Activated CD8-positive, alpha-beta memory T cell treated with anti-CD3 and anti-CD28 coated beads for 36 hours (primary cell): ENCODE measurements at regions not wholly inside any gene's neighbourhood (a gene's known extent, or its start where the extent isn't known, plus 50 kb on each side); places are given as distances from the start of the nearest gene placed in this dataset.

Source experiments
- CTCF ChIA-PET: fragments of 350-600 bp; sonication (Branson Sonifier 250); formaldehyde crosslinking; loops from one replicate; lab custom pipeline; 2021; ENCODE audit warnings: antibody characterized with exemption; lab: Charles Lee
- POLR2A ChIA-PET: fragments of 350-600 bp; sonication (Branson Sonifier 250); formaldehyde crosslinking; loops from one replicate; lab custom pipeline; 2021; ENCODE audit warnings: antibody characterized with exemption; lab: Charles Lee

GRCh38 chr4:123870216-123870876 lies 473.8 kb downstream of the SPRY1 start:
- POLR2A ChIA-PET: no interaction called here
- CTCF ChIA-PET: no interaction called here

- ChIA-PET POLR2A (no interaction called here), CTCF (no interaction called here)
These were observed 474.7 kb downstream of the SPRY1 start for GRCh38 chr4:123871341-123871740.

GRCh38 chr4:123874063-123874462 lies 477.5 kb downstream of the SPRY1 start:
- ChIA-PET POLR2A (no interaction called here), CTCF (no interaction called here)

- ChIA-PET POLR2A (no interaction called here), CTCF (no interaction called here)
These were observed 479.5 kb downstream of the SPRY1 start for GRCh38 chr4:123876143-123876542.

- POLR2A ChIA-PET: no interaction called here
- CTCF ChIA-PET: no interaction called here
These were observed 480.1 kb downstream of the SPRY1 start for GRCh38 chr4:123876671-123877101.

GRCh38 chr4:123877551-123877950 lies 481.0 kb downstream of the SPRY1 start:
- ChIA-PET POLR2A (no interaction called here), CTCF (no interaction called here)

GRCh38 chr4:123878976-123879375 lies 482.4 kb downstream of the SPRY1 start:
- CTCF ChIA-PET: no interaction called here
- POLR2A ChIA-PET: no interaction called here

GRCh38 chr4:123880631-123881030 lies 484.0 kb downstream of the SPRY1 start:
- ChIA-PET POLR2A (no interaction called here), CTCF (no interaction called here)

GRCh38 chr4:123884922-123885321 lies 488.3 kb downstream of the SPRY1 start:
- POLR2A ChIA-PET: no interaction called here
- CTCF ChIA-PET: no interaction called here

- CTCF ChIA-PET: no interaction called here
These were observed 492.9 kb downstream of the SPRY1 start for GRCh38 chr4:123889507-123889906.

GRCh38 chr4:123890889-123891288 lies 494.3 kb downstream of the SPRY1 start:
- POLR2A ChIA-PET: no interaction called here
- CTCF ChIA-PET: no interaction called here

More at GRCh38 chr4:123889507-123889906, 492.9 kb downstream of the SPRY1 start:
- POLR2A ChIA-PET: no interaction called here

GRCh38 chr4:123891881-123892280 lies 495.3 kb downstream of the SPRY1 start:
- POLR2A ChIA-PET: no interaction called here
- CTCF ChIA-PET: no interaction called here

GRCh38 chr4:123892368-123892976 lies 495.9 kb downstream of the SPRY1 start:
- POLR2A ChIA-PET: no interaction called here
- CTCF ChIA-PET: no interaction called here

- ChIA-PET CTCF (no interaction called here), POLR2A (no interaction called here)
These were observed 496.7 kb downstream of the SPRY1 start for GRCh38 chr4:123893011-123893981.

- CTCF ChIA-PET: no interaction called here
- POLR2A ChIA-PET: no interaction called here
These were observed 500.0 kb downstream of the SPRY1 start for GRCh38 chr4:123896446-123897071.

GRCh38 chr4:123898946-123899666 lies 502.5 kb downstream of the SPRY1 start:
- POLR2A ChIA-PET: no interaction called here

GRCh38 chr4:123904882-123905281 lies 508.3 kb downstream of the SPRY1 start:
- ChIA-PET POLR2A (no interaction called here), CTCF (no interaction called here)

More at GRCh38 chr4:123898946-123899666, 502.5 kb downstream of the SPRY1 start:
- CTCF ChIA-PET: no interaction called here

- ChIA-PET CTCF (no interaction called here), POLR2A (no interaction called here)
These were observed 517.0 kb downstream of the SPRY1 start for GRCh38 chr4:123913598-123913997.

GRCh38 chr4:123916821-123917220 lies 520.2 kb downstream of the SPRY1 start:
- CTCF ChIA-PET: no interaction called here
- POLR2A ChIA-PET: no interaction called here
